22Rv1 (cell line): ENCODE measurements at regions not wholly inside any gene's neighbourhood (a gene's known extent, or its start where the extent isn't known, plus 50 kb on each side); places are given as distances from the start of the nearest gene placed in this dataset.

Experiments
- H3K27ac ChIP-seq: fragments of 450-650 bp; 2 replicates; pipeline ENCODE4 v1.5.1; 2017
- CTCF ChIP-seq: fragments of 450-650 bp; IDR thresholded peaks from 2 replicates; pipeline ENCODE4 v1.5.1; 2017; ENCODE audit warnings: mild to moderate bottlenecking
- ZFX ChIP-seq: fragments of 450-650 bp; IDR thresholded peaks from 2 replicates; pipeline ENCODE4 v1.6.1; 2017; ENCODE audit warnings: antibody characterized with exemption, borderline replicate concordance

GRCh38 chr6:81863123-81863522 lies 110.6 kb upstream of the TENT5A start:
- TF ChIP-seq ZFX (no peak), CTCF (no peak)
- no peak overlapping the region for H3K27ac ChIP-seq

- TF ChIP-seq ZFX (no peak), CTCF (no peak)
- no peak overlapping the region for H3K27ac ChIP-seq
Measured at GRCh38 chr6:81861281-81861680, 108.8 kb upstream of the TENT5A start.

GRCh38 chr6:81859884-81860283 lies 107.4 kb upstream of the TENT5A start:
- no peak for TF ChIP-seq ZFX
- no peak for TF ChIP-seq CTCF

GRCh38 chr6:81857812-81858211 lies 105.3 kb upstream of the TENT5A start:
- H3K27ac ChIP-seq: no peak overlapping the region
- TF ChIP-seq CTCF: no peak
- no peak for TF ChIP-seq ZFX

More at GRCh38 chr6:81859884-81860283, 107.4 kb upstream of the TENT5A start:
- H3K27ac ChIP-seq: no peak overlapping the region

GRCh38 chr6:81856872-81857271 lies 104.4 kb upstream of the TENT5A start:
- TF ChIP-seq ZFX: no peak
- no peak for TF ChIP-seq CTCF
- no peak overlapping the region for H3K27ac ChIP-seq

GRCh38 chr6:81854474-81854873 lies 102.0 kb upstream of the TENT5A start:
- no peak overlapping the region for H3K27ac ChIP-seq
- TF ChIP-seq CTCF: no peak
- no peak for TF ChIP-seq ZFX

- no peak for TF ChIP-seq ZFX
- no peak for TF ChIP-seq CTCF
- H3K27ac ChIP-seq: no peak overlapping the region
Measured at GRCh38 chr6:81853975-81854374, 101.5 kb upstream of the TENT5A start.
